ENCODE measurements at regions not wholly inside any gene's neighbourhood (a gene's known extent, or its start where the extent isn't known, plus 50 kb on each side); places are given as distances from the start of the nearest gene placed in this dataset.
"Not testable (repeated sequence)": the region's sequence is repeated elsewhere in the genome, so short reads cannot be mapped to it uniquely, and the experiment has no call there.

GRCh38 chr4:33072298-33073089, 2352.3 kb downstream of the PCDH7 start:
- Mint-ChIP-seq H3K27me3 (no peaks in the 10 kb centered on the region), H3K36me3 (no peaks in the 10 kb centered on the region), H3K4me3 (no peak overlapping the region), H3K4me1 (no peaks in the 10 kb centered on the region), H3K9me3 (peaks cover 5% of the 10 kb centered on the region), H3K27ac (no peak overlapping the region)

- no peaks in the 10 kb centered on the region for H3K27me3 Mint-ChIP-seq
Observed at GRCh38 chr4:33073811-33074210, 2353.6 kb downstream of the PCDH7 start.

GRCh38 chr4:33078145-33078544, 2358.0 kb downstream of the PCDH7 start:
- Mint-ChIP-seq H3K9me3 (peaks cover 14% of the 10 kb centered on the region), H3K4me1 (no peaks in the 10 kb centered on the region), H3K27me3 (no peaks in the 10 kb centered on the region), H3K36me3 (no peaks in the 10 kb centered on the region), H3K4me3 (no peak overlapping the region), H3K27ac (no peak overlapping the region)

More at GRCh38 chr4:33073811-33074210, 2353.6 kb downstream of the PCDH7 start:
- H3K9me3 Mint-ChIP-seq = peaks cover 5% of the 10 kb centered on the region
- H3K4me3 Mint-ChIP-seq = no peak overlapping the region
- H3K27ac Mint-ChIP-seq = no peak overlapping the region
- H3K36me3 Mint-ChIP-seq = no peaks in the 10 kb centered on the region
- no peaks in the 10 kb centered on the region for H3K4me1 Mint-ChIP-seq

- Mint-ChIP-seq H3K4me3 (no peak overlapping the region), H3K27ac (no peak overlapping the region)
Observed at GRCh38 chr4:33080275-33080674, 2360.1 kb downstream of the PCDH7 start.

GRCh38 chr4:33085709-33086108, 2365.5 kb downstream of the PCDH7 start:
- H3K27me3 Mint-ChIP-seq = no peaks in the 10 kb centered on the region
- no peaks in the 10 kb centered on the region for H3K4me1 Mint-ChIP-seq
- H3K27ac Mint-ChIP-seq = no peak overlapping the region
- H3K36me3 Mint-ChIP-seq = no peaks in the 10 kb centered on the region
- peaks cover 21% of the 10 kb centered on the region for H3K9me3 Mint-ChIP-seq
- no peak overlapping the region for H3K4me3 Mint-ChIP-seq

More at GRCh38 chr4:33080275-33080674, 2360.1 kb downstream of the PCDH7 start:
- Mint-ChIP-seq H3K36me3 (no peaks in the 10 kb centered on the region), H3K9me3 (peaks cover 14% of the 10 kb centered on the region), H3K27me3 (no peaks in the 10 kb centered on the region), H3K4me1 (no peaks in the 10 kb centered on the region)

GRCh38 chr4:33086331-33086925, 2366.3 kb downstream of the PCDH7 start:
- Mint-ChIP-seq H3K9me3 (peaks cover 18% of the 10 kb centered on the region), H3K27ac (no peak overlapping the region), H3K36me3 (no peaks in the 10 kb centered on the region), H3K27me3 (no peaks in the 10 kb centered on the region), H3K4me3 (no peak overlapping the region), H3K4me1 (no peaks in the 10 kb centered on the region)

GRCh38 chr4:33088713-33089112, 2368.5 kb downstream of the PCDH7 start:
- peaks cover 8% of the 10 kb centered on the region for H3K9me3 Mint-ChIP-seq
- no peak overlapping the region for H3K27ac Mint-ChIP-seq
- no peaks in the 10 kb centered on the region for H3K27me3 Mint-ChIP-seq
- H3K4me3 Mint-ChIP-seq = no peak overlapping the region
- no peaks in the 10 kb centered on the region for H3K36me3 Mint-ChIP-seq
- H3K4me1 Mint-ChIP-seq = no peaks in the 10 kb centered on the region

- Mint-ChIP-seq H3K27me3 (no peaks in the 10 kb centered on the region), H3K9me3 (peaks cover 8% of the 10 kb centered on the region), H3K27ac (no peak overlapping the region), H3K4me1 (no peaks in the 10 kb centered on the region), H3K36me3 (no peaks in the 10 kb centered on the region), H3K4me3 (no peak overlapping the region)
Observed at GRCh38 chr4:33090910-33091309, 2370.7 kb downstream of the PCDH7 start.

GRCh38 chr4:33091961-33092360, 2371.8 kb downstream of the PCDH7 start:
- H3K36me3 Mint-ChIP-seq = no peaks in the 10 kb centered on the region
- H3K27ac Mint-ChIP-seq = no peak overlapping the region
- H3K4me3 Mint-ChIP-seq = no peak overlapping the region
- no peaks in the 10 kb centered on the region for H3K27me3 Mint-ChIP-seq
- H3K4me1 Mint-ChIP-seq = no peaks in the 10 kb centered on the region
- H3K9me3 Mint-ChIP-seq = peaks cover 6% of the 10 kb centered on the region

GRCh38 chr4:33104273-33104672, 2384.1 kb downstream of the PCDH7 start:
- no peak overlapping the region for H3K4me3 Mint-ChIP-seq
- no peaks in the 10 kb centered on the region for H3K4me1 Mint-ChIP-seq
- no peak overlapping the region for H3K27ac Mint-ChIP-seq
- H3K36me3 Mint-ChIP-seq = peaks cover 1% of the 10 kb centered on the region
- peaks cover 11% of the 10 kb centered on the region for H3K9me3 Mint-ChIP-seq
- H3K27me3 Mint-ChIP-seq = no peaks in the 10 kb centered on the region

GRCh38 chr4:33107814-33108213, 2387.6 kb downstream of the PCDH7 start:
- Mint-ChIP-seq H3K27ac (no peak overlapping the region), H3K9me3 (peaks cover 5% of the 10 kb centered on the region), H3K36me3 (no peaks in the 10 kb centered on the region), H3K4me3 (no peak overlapping the region), H3K4me1 (no peaks in the 10 kb centered on the region), H3K27me3 (no peaks in the 10 kb centered on the region)

GRCh38 chr4:33111117-33111516, 2390.9 kb downstream of the PCDH7 start:
- H3K27ac Mint-ChIP-seq = no peak overlapping the region

GRCh38 chr4:33116871-33117270, 2396.7 kb downstream of the PCDH7 start:
- H3K36me3 Mint-ChIP-seq = no peaks in the 10 kb centered on the region
- H3K4me3 Mint-ChIP-seq = no peak overlapping the region
- H3K4me1 Mint-ChIP-seq = no peaks in the 10 kb centered on the region
- H3K27me3 Mint-ChIP-seq = no peaks in the 10 kb centered on the region
- H3K27ac Mint-ChIP-seq = no peak overlapping the region
- peaks cover 13% of the 10 kb centered on the region for H3K9me3 Mint-ChIP-seq

More at GRCh38 chr4:33111117-33111516, 2390.9 kb downstream of the PCDH7 start:
- Mint-ChIP-seq H3K27me3 (no peaks in the 10 kb centered on the region), H3K36me3 (no peaks in the 10 kb centered on the region), H3K4me3 (no peak overlapping the region), H3K4me1 (no peaks in the 10 kb centered on the region), H3K9me3 (peaks cover 14% of the 10 kb centered on the region)

- Mint-ChIP-seq H3K9me3 (peaks cover 9% of the 10 kb centered on the region), H3K27me3 (no peaks in the 10 kb centered on the region), H3K27ac (no peak overlapping the region), H3K4me1 (no peaks in the 10 kb centered on the region), H3K4me3 (no peak overlapping the region), H3K36me3 (no peaks in the 10 kb centered on the region)
Observed at GRCh38 chr4:33126002-33126401, 2405.8 kb downstream of the PCDH7 start.

- not testable (repeated sequence) for H3K27me3 Mint-ChIP-seq, H3K4me1 Mint-ChIP-seq, H3K36me3 Mint-ChIP-seq, H3K9me3 Mint-ChIP-seq, H3K4me3 Mint-ChIP-seq, H3K27ac Mint-ChIP-seq
Observed at GRCh38 chr4:33130662-33131061, 2410.5 kb downstream of the PCDH7 start.

- Mint-ChIP-seq H3K4me3 (no peak overlapping the region), H3K4me1 (no peaks in the 10 kb centered on the region), H3K27me3 (no peaks in the 10 kb centered on the region), H3K36me3 (no peaks in the 10 kb centered on the region), H3K27ac (no peak overlapping the region), H3K9me3 (peaks cover 5% of the 10 kb centered on the region)
Observed at GRCh38 chr4:33133723-33134122, 2413.6 kb downstream of the PCDH7 start.

Data from activated naive CD4-positive, alpha-beta T cell treated with anti-CD3 and anti-CD28 coated beads, Interleukin-2, amount 50 U/mL, for 24 hours (primary cell).